GM19452 (cell line): ENCODE measurements at regions not wholly inside any gene's neighbourhood (a gene's known extent, or its start where the extent isn't known, plus 50 kb on each side); places are given as distances from the start of the nearest gene placed in this dataset.
"Not testable (repeated sequence)": the region's sequence is repeated elsewhere in the genome, so short reads cannot be mapped to it uniquely, and the experiment has no call there.

Experiments used
- ATAC-seq: cut with Tn5 transposase; IDR thresholded peaks from one replicate; pipeline ENCODE4 v1.9.1; 2021; ENCODE audit not compliant: unreplicated experiment

GRCh38 chr5:125481506-125482465 lies 735.3 kb upstream of the ZNF608 start:
- no peak for ATAC-seq

- no peak for ATAC-seq
Observed at GRCh38 chr5:125483609-125484008, 737.2 kb upstream of the ZNF608 start.

DNA sequence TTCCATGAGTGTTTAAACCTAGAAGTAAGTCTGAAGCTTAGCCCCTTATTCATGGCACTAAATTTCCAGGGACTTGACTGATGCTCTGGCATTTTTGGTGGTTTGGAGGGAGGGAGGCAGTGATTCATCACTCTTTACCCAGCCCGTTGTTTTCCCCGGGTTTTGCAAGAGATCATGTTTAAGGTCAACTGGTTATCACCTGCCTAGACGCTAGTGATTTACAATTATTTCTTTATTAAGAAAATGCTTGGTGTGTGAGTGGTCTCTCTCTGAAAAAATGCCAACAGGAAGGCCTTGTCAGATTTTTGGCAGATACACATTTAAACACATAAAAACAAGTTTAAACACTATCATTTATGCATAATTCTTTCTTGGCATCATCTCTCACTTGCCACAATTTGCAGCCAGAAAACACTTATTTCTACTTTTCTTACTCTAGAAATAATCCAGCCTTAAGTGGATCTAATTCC lies 737.9 kb upstream of the ZNF608 start:
- no peak for ATAC-seq

GRCh38 chr5:125484742-125485641 lies 738.6 kb upstream of the ZNF608 start:
- no peak for ATAC-seq

GRCh38 chr5:125485771-125486170 lies 739.3 kb upstream of the ZNF608 start:
- ATAC-seq = no peak

- no peak for ATAC-seq
Observed at GRCh38 chr5:125486634-125487033, 740.2 kb upstream of the ZNF608 start.

DNA sequence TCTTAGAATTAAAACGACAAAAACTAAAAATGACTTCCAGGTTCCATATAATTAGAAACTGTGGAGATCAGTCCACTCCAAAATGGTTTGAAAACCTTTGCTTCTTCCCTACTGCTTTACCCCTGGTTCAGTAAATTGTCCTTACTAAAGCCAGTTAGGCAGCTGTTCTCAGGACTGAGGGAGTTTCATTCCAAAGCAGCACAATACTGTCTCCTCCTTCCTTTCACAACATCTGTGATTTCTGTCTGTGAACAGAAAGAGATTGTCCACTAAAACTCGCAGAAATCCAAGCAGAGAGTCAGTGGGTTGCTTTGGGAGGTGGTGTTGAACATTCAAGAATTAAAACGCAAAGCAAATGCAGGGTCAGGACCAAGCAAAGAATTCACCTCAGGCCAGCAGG lies 740.8 kb upstream of the ZNF608 start:
- no peak for ATAC-seq

DNA sequence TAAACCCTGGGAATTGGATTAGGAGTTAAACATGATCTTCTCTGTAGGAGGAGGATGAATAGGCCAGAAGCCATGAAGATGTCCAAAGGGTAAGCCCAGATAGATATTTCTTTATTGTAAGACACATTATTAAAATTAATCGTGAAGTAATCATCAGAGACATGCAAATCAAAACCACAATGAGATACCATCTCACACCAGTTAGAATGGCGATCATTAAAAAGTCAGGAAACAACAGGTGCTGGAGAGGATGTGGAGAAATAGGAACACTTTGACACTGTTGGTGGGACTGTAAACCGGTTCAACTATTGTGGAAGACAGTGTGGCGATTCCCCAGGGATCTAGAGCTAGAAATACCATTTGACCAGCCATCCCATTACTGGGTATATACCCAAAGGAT lies 741.2 kb upstream of the ZNF608 start:
- not testable (repeated sequence) for ATAC-seq

DNA sequence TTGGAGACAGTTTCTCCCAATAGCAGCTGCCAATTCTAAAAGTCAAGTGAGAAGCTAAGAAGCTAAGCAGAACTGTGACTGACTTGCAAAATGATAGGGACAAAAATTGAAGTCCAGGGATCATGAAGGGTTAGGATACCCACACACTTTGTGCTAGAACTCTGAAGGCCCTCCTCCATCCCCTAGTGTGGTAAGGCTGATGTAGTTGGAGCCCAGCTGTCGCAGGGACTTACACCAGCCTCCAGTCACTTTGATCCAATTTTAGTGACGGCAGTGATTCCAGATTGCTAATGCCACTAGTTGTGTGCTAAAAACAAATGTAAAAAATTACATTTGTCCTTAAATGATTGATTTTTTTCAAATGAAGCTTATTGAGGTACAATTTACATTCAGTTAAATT lies 742.7 kb upstream of the ZNF608 start:
- no peak for ATAC-seq

DNA sequence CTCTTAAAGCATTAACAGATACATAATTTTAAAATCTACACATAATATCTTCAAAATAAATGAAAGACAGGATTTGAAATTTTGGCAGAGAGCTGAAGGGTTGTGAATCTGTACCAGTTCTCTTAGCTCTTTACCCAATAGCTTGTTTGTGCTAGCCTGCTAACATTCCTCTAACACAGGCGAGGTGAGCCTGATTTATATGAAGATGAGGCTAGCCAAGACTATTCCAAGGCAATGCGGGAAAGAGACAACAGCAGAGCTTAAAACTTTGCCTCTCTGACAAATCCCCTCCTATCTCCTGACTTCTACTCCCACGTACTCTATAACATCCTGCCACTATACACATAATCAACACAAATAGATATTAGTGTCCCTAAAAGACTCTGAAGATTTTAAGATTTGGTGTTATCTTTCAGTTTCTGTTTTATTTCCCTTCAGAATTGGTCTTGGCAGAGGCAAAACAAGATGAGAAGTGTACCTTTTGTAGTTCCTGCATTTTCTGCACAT lies 745.6 kb upstream of the ZNF608 start:
- ATAC-seq = no peak

DNA sequence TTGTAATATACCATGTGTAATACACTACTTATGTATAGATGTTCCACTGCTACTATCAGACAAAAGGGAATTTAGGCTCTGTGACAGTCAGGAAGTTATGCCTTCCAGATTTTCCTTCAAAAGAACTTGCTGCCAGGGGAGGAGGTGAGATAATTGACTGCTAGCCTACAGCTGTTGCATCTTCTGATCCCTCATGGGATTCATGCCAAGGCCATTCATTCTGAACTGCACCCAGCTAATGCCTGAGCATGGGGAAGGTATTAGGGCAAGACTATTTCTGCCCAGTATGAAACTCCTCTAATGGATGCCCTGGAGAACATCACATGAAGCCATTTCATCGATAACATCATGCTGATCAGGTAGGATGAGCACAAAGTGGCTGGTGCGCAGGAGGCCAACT lies 746.5 kb upstream of the ZNF608 start:
- ATAC-seq = no peak

GRCh38 chr5:125496393-125496792 lies 750.0 kb upstream of the ZNF608 start:
- ATAC-seq = no peak

DNA sequence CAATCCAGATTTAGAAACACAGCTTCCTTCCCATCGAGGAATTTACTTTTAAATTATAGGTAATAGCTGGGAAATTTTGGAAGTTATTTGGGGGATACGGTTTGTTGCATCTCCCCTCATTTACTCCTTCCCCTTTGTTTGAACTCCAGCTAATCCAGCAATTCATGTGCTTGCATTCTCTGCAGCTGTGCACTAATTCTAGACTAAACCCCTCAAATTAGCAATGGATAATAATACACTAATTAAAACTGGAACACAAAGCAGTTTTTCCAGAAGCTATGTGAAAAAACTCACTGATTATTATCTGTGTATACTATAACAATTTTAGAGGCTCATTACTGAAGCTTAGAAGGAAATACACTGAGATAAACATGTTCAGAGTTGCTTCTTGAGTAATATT lies 751.2 kb upstream of the ZNF608 start:
- no peak for ATAC-seq

DNA sequence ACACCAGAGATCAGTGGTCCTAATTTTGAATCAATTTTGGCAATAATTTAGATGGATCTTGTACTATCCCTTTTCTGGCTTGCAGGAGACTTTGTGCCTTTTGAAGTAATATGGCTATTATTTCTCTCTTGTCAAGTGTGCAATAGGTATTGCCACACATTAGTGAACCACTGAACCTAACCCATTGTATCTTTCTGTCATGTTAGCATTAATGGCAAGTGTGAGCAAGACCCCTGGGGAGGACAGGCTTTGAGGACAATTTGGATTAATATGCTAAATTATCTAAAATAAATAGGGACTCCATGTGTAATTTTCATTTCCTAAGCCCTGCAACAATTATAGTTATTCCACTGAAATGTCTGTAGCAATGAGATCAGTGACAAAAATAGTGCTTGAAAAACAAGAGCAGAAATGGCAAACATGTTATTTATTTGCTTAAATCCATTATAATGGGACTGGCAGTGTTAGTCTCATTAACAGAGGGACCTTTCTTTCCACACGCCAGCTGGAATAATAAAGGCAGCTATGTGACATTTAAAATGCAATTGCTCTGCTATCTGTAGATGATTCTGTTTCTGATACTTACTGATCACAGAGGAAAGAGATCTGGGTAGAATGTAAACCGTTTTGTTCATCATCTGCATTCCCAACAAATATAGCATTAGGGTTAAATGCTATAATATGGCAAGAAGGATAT lies 753.3 kb upstream of the ZNF608 start:
- no peak for ATAC-seq

- ATAC-seq = no peak
Observed at GRCh38 chr5:125501396-125501795, 755.0 kb upstream of the ZNF608 start.

GRCh38 chr5:125503946-125504345 lies 757.5 kb upstream of the ZNF608 start:
- no peak for ATAC-seq

- ATAC-seq = no peak
Observed at GRCh38 chr5:125505115-125505514, 758.7 kb upstream of the ZNF608 start.

GRCh38 chr5:125506124-125506523 lies 759.7 kb upstream of the ZNF608 start:
- ATAC-seq = no peak

- ATAC-seq = no peak
Observed at GRCh38 chr5:125508225-125508624, 761.8 kb upstream of the ZNF608 start.

DNA sequence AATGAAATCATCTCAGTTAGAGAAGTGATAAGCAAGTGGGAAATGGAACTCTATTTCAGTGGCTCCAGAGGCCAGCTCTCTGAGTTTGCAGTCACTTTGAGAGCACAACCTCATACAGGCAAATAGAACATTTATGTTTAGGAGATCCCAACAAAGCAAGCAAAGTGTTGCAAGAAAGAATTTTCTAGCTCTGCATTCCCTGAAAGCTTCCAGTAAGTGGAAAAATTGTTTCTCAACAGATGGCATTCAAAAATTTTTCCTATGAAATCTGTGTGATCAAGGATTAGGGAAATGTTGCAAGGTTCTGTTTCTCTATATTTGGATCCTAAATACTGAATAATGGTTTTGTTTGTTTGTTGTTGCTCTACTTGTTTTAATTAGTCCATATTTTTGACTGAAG lies 764.2 kb upstream of the ZNF608 start:
- no peak for ATAC-seq
